Amygdala (tissue), 56 donors: ENCODE measurements at regions not wholly inside any gene's neighbourhood (a gene's known extent, or its start where the extent isn't known, plus 50 kb on each side); places are given as distances from the start of the nearest gene placed in this dataset.

Source experiments
- DNase-seq, 56 donors: peaks; one replicate each; lab custom pipeline; 2025; lab: John Stamatoyannopoulos, UW

- no peak for DNase-seq
These were observed 296.6 kb upstream of the MPDZ start for GRCh38 chr9:13576101-13576500.

- DNase-seq: no peak
These were observed 296.1 kb upstream of the MPDZ start for GRCh38 chr9:13575558-13575957.

- peak in 1 of 56 donors; percentile 1 for DNase-seq
These were observed 290.8 kb upstream of the MPDZ start for GRCh38 chr9:13570068-13570974.

GRCh38 chr9:13569602-13570067 lies 290.1 kb upstream of the MPDZ start:
- peak in 2 of 56 donors; percentile 3 to 23 for DNase-seq

- DNase-seq: peak in 51 of 56 donors; percentile 6 to 79 (median 44)
These were observed 289.5 kb upstream of the MPDZ start for GRCh38 chr9:13568841-13569601.

GRCh38 chr9:13568405-13568804 lies 288.9 kb upstream of the MPDZ start:
- DNase-seq: peak in 29 of 56 donors; percentile 23 to 79 (median 48)

GRCh38 chr9:13567833-13568232 lies 288.3 kb upstream of the MPDZ start:
- no peak for DNase-seq

GRCh38 chr9:13557746-13558145 lies 278.3 kb upstream of the MPDZ start:
- no peak for DNase-seq

- no peak for DNase-seq
These were observed 277.2 kb upstream of the MPDZ start for GRCh38 chr9:13556656-13557055.

- no peak for DNase-seq
These were observed 276.6 kb upstream of the MPDZ start for GRCh38 chr9:13555989-13556500.

GRCh38 chr9:13555516-13555915 lies 276.0 kb upstream of the MPDZ start:
- no peak for DNase-seq

GRCh38 chr9:13554626-13555025 lies 275.1 kb upstream of the MPDZ start:
- no peak for DNase-seq

- no peak for DNase-seq
These were observed 273.2 kb upstream of the MPDZ start for GRCh38 chr9:13552606-13553215.

GRCh38 chr9:13550519-13550918 lies 271.0 kb upstream of the MPDZ start:
- DNase-seq: no peak

GRCh38 chr9:13548535-13548934 lies 269.0 kb upstream of the MPDZ start:
- DNase-seq: no peak

GRCh38 chr9:13535141-13535540 lies 255.6 kb upstream of the MPDZ start:
- DNase-seq: no peak

- DNase-seq: no peak
These were observed 254.5 kb upstream of the MPDZ start for GRCh38 chr9:13534006-13534405.

GRCh38 chr9:13532407-13532806 lies 252.9 kb upstream of the MPDZ start:
- DNase-seq: no peak

- no peak for DNase-seq
These were observed 250.0 kb upstream of the MPDZ start for GRCh38 chr9:13529321-13530104.

- DNase-seq: no peak
These were observed 244.8 kb upstream of the MPDZ start for GRCh38 chr9:13524245-13524644.
